VCaP (cell line): ENCODE measurements at regions not wholly inside any gene's neighbourhood (a gene's known extent, or its start where the extent isn't known, plus 50 kb on each side); places are given as distances from the start of the nearest gene placed in this dataset.

Experiments
- H3K27ac ChIP-seq: fragments of 450-650 bp; 2 replicates; pipeline ENCODE4 v1.5.1; 2017
- CTCF ChIP-seq: fragments of 450-650 bp; conservative IDR thresholded peaks from 2 replicates; pipeline ENCODE4 v1.5.1; 2017; ENCODE audit warnings: mild to moderate bottlenecking, moderate library complexity

GRCh38 chr2:193946806-193947205 is 1710.2 kb upstream of the SLC39A10 start:
- TF ChIP-seq CTCF = no peak

GRCh38 chr2:193943406-193943960 is 1713.5 kb upstream of the SLC39A10 start:
- no peak for TF ChIP-seq CTCF
- no peak overlapping the region for H3K27ac ChIP-seq

More at GRCh38 chr2:193946806-193947205, 1710.2 kb upstream of the SLC39A10 start:
- no peak overlapping the region for H3K27ac ChIP-seq

GRCh38 chr2:193935114-193935513 is 1721.9 kb upstream of the SLC39A10 start:
- H3K27ac ChIP-seq = no peak overlapping the region
- TF ChIP-seq CTCF = no peak

- H3K27ac ChIP-seq = no peak overlapping the region
- no peak for TF ChIP-seq CTCF
Observed at GRCh38 chr2:193929131-193929530, 1727.9 kb upstream of the SLC39A10 start.

GRCh38 chr2:193907561-193907960 is 1712.8 kb upstream of the TMEFF2 start:
- no peak overlapping the region for H3K27ac ChIP-seq
- TF ChIP-seq CTCF = no peak

- TF ChIP-seq CTCF = no peak
- no peak overlapping the region for H3K27ac ChIP-seq
Observed at GRCh38 chr2:193900292-193900691, 1705.6 kb upstream of the TMEFF2 start.

GRCh38 chr2:193895226-193895625 is 1700.5 kb upstream of the TMEFF2 start:
- no peak for TF ChIP-seq CTCF
- H3K27ac ChIP-seq = no peak overlapping the region
